ENCODE measurements at regions not wholly inside any gene's neighbourhood (a gene's known extent, or its start where the extent isn't known, plus 50 kb on each side); places are given as distances from the start of the nearest gene placed in this dataset.
A peak's percentile ranks its signal among the peaks of the same experiment; 100 is the strongest.
"Not testable (repeated sequence)": the region's sequence is repeated elsewhere in the genome, so short reads cannot be mapped to it uniquely, and the experiment has no call there.

GRCh38 chr5:117135851-117136250, 561.2 kb upstream of the SEMA6A start:
- no peak for DNase-seq (ENCODE audit: low spot score)

GRCh38 chr5:117133198-117133597, 558.6 kb upstream of the SEMA6A start:
- DNase-seq (ENCODE audit: low spot score), result no peak

- no peak for DNase-seq (ENCODE audit: low spot score)
These were observed 557.3 kb upstream of the SEMA6A start for GRCh38 chr5:117131876-117132275.

GRCh38 chr5:117131048-117131679, 556.5 kb upstream of the SEMA6A start:
- DNase-seq (ENCODE audit: low spot score), result no peak

- DNase-seq (ENCODE audit: low spot score), result no peak
These were observed 543.9 kb upstream of the SEMA6A start for GRCh38 chr5:117118499-117118898.

- DNase-seq (ENCODE audit: low spot score), result not testable (repeated sequence)
These were observed 542.7 kb upstream of the SEMA6A start for GRCh38 chr5:117117314-117117713.

- DNase-seq (ENCODE audit: low spot score), result no peak
These were observed 535.9 kb upstream of the SEMA6A start for GRCh38 chr5:117110548-117110947.

- no peak for DNase-seq (ENCODE audit: low spot score)
These were observed 533.2 kb upstream of the SEMA6A start for GRCh38 chr5:117107859-117108258.

- no peak for DNase-seq (ENCODE audit: low spot score)
These were observed 529.1 kb upstream of the SEMA6A start for GRCh38 chr5:117103703-117104102.

- DNase-seq (ENCODE audit: low spot score), result no peak
These were observed 528.0 kb upstream of the SEMA6A start for GRCh38 chr5:117102591-117102990.

- DNase-seq (ENCODE audit: low spot score), result no peak
These were observed 525.6 kb upstream of the SEMA6A start for GRCh38 chr5:117100176-117100575.

- no peak for DNase-seq (ENCODE audit: low spot score)
These were observed 523.5 kb upstream of the SEMA6A start for GRCh38 chr5:117098094-117098493.

- DNase-seq (ENCODE audit: low spot score), result peak; percentile 31
These were observed 521.0 kb upstream of the SEMA6A start for GRCh38 chr5:117095346-117096332.

GRCh38 chr5:117094114-117094815, 519.6 kb upstream of the SEMA6A start:
- DNase-seq (ENCODE audit: low spot score), result no peak

- no peak for DNase-seq (ENCODE audit: low spot score)
These were observed 519.0 kb upstream of the SEMA6A start for GRCh38 chr5:117093653-117094052.

- no peak for DNase-seq (ENCODE audit: low spot score)
These were observed 514.4 kb upstream of the SEMA6A start for GRCh38 chr5:117089001-117089400.

GRCh38 chr5:117088176-117088575, 513.6 kb upstream of the SEMA6A start:
- DNase-seq (ENCODE audit: low spot score), result no peak

GRCh38 chr5:117084067-117084466, 509.4 kb upstream of the SEMA6A start:
- DNase-seq (ENCODE audit: low spot score), result no peak

- DNase-seq (ENCODE audit: low spot score), result no peak
These were observed 508.4 kb upstream of the SEMA6A start for GRCh38 chr5:117082977-117083376.

GRCh38 chr5:117077142-117077541, 502.5 kb upstream of the SEMA6A start:
- DNase-seq (ENCODE audit: low spot score), result no peak

GRCh38 chr5:117072439-117072838, 497.8 kb upstream of the SEMA6A start:
- peak; percentile 36 for DNase-seq (ENCODE audit: low spot score)

- no peak for DNase-seq (ENCODE audit: low spot score)
These were observed 491.2 kb upstream of the SEMA6A start for GRCh38 chr5:117065800-117066199.

- DNase-seq (ENCODE audit: low spot score), result no peak
These were observed 490.5 kb upstream of the SEMA6A start for GRCh38 chr5:117065161-117065560.
